ENCODE measurements at regions not wholly inside any gene's neighbourhood (a gene's known extent, or its start where the extent isn't known, plus 50 kb on each side); places are given as distances from the start of the nearest gene placed in this dataset.

DNA sequence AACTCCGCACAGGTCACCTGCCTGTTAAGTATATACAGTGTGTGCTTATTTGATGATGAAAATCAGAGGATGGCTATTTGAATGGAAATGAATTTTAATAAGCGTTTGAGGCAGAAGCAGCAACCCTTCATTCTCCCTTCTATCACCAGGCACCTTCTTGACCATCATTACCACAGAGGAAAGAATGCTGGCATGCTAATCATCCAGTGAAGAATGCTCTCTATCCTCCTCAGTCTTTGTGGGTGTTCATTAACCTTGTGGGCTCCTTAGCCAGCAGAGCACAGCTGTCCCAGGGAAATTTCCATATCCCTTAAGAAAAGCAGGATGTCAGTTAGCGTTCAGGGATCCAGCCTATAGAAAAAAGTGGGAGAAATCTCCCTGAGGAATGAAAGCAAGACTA lies 428.0 kb upstream of the CAMK1G start:
- TF ChIP-seq, protein P1, sequence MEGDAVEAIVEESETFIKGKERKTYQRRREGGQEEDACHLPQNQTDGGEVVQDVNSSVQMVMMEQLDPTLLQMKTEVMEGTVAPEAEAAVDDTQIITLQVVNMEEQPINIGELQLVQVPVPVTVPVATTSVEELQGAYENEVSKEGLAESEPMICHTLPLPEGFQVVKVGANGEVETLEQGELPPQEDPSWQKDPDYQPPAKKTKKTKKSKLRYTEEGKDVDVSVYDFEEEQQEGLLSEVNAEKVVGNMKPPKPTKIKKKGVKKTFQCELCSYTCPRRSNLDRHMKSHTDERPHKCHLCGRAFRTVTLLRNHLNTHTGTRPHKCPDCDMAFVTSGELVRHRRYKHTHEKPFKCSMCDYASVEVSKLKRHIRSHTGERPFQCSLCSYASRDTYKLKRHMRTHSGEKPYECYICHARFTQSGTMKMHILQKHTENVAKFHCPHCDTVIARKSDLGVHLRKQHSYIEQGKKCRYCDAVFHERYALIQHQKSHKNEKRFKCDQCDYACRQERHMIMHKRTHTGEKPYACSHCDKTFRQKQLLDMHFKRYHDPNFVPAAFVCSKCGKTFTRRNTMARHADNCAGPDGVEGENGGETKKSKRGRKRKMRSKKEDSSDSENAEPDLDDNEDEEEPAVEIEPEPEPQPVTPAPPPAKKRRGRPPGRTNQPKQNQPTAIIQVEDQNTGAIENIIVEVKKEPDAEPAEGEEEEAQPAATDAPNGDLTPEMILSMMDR (conservative IDR thresholded peaks at IDR 0.05 in 1 of 2, IDR thresholded peaks at IDR 0.05 in 1 of 2; ENCODE audit: extremely low read depth in 1 of 2, insufficient read depth in 1 of 2, low read depth in 1 of 2, low read length in 2 of 2) = no peak
- TF ChIP-seq EZH2 (IDR thresholded peaks at IDR 0.05; ENCODE audit: borderline replicate concordance, low read length) = no peak
